OCI-LY7 (cell line): ENCODE measurements at regions not wholly inside any gene's neighbourhood (a gene's known extent, or its start where the extent isn't known, plus 50 kb on each side); places are given as distances from the start of the nearest gene placed in this dataset.
A peak's percentile ranks its signal among the peaks of the same experiment; 100 is the strongest.

Source experiments
- BruUV-seq: library from RNA; stranded (reverse); fragments of 400-500 nt; replicated peaks from 2 replicates; lab custom pipeline; 2021; lab: Mats Ljungman, UMichigan
- CTCF ChIA-PET: fragments of 300-600 bp; sonication (Branson Sonifier 250); formaldehyde crosslinking; loops from one replicate; lab custom pipeline; 2022; ENCODE audit warnings: antibody characterized with exemption; ENCODE audit not compliant: unreplicated experiment; lab: Charles Lee
- POLR2A ChIA-PET: fragments of 300-600 bp; sonication (Branson Sonifier 250); formaldehyde crosslinking; loops from one replicate; lab custom pipeline; 2022; ENCODE audit warnings: antibody characterized with exemption; lab: Charles Lee
- DNase-seq: peaks from one replicate; pipeline ENCODE4 v3.0.0-alpha.2; 2015; ENCODE audit warnings: low spot score
- H2AFZ ChIP-seq: fragments of 200-600 bp; sonication (generic), shearing (Covaris generic); 2 replicates; pipeline ENCODE4 v1.6.1; 2014; ENCODE audit warnings: mild to moderate bottlenecking, antibody characterized with exemption, low read length, moderate library complexity
- H3K27ac ChIP-seq: fragments of 200-600 bp; sonication (generic); 2 replicates; pipeline ENCODE4 v1.5.1; 2014; ENCODE audit warnings: mixed run types, low read depth, mild to moderate bottlenecking, moderate library complexity, low read length, inconsistent platforms; ENCODE audit not compliant: poor library complexity, severe bottlenecking
- H3K36me3 ChIP-seq: fragments of 200-600 bp; sonication (generic); 2 replicates; pipeline ENCODE4 v1.6.1; 2014; ENCODE audit warnings: mild to moderate bottlenecking, antibody characterized with exemption, low read length, moderate library complexity, mixed read lengths; ENCODE audit not compliant: insufficient read depth
- H3K4me1 ChIP-seq: fragments of 200-600 bp; sonication (generic); 2 replicates; pipeline ENCODE4 v1.5.1; 2014; ENCODE audit warnings: mild to moderate bottlenecking, low read length; ENCODE audit not compliant: insufficient read depth, poor library complexity, severe bottlenecking
- H3K4me2 ChIP-seq: fragments of 200-600 bp; sonication (generic); 2 replicates; pipeline ENCODE4 v1.6.1; 2014; ENCODE audit warnings: mild to moderate bottlenecking, low read length
- H3K4me3 ChIP-seq: fragments of 200-600 bp; sonication (generic); 2 replicates; pipeline ENCODE4 v1.5.1; 2014; ENCODE audit warnings: mild to moderate bottlenecking, low read depth, low read length; ENCODE audit not compliant: poor library complexity, severe bottlenecking
- H3K79me2 ChIP-seq: fragments of 200-600 bp; sonication (generic); 2 replicates; pipeline ENCODE4 v1.6.1; 2016; ENCODE audit warnings: low read depth, mild to moderate bottlenecking, low read length, moderate library complexity, mixed read lengths; ENCODE audit not compliant: insufficient read depth
- H3K9me2 ChIP-seq: fragments of 200-600 bp; sonication (generic); 2 replicates; pipeline ENCODE4 v1.6.1; 2016; ENCODE audit warnings: mild to moderate bottlenecking, low read length, mixed read lengths; ENCODE audit not compliant: insufficient read depth
- H3K9me3 ChIP-seq: fragments of 200-600 bp; sonication (generic); 2 replicates; pipeline ENCODE4 v1.6.1; 2014; ENCODE audit warnings: mild to moderate bottlenecking, mixed run types, low read length, mixed read lengths
- H4K20me1 ChIP-seq: fragments of 200-600 bp; sonication (generic); 2 replicates; pipeline ENCODE4 v1.6.1; 2014; ENCODE audit warnings: mild to moderate bottlenecking, antibody characterized with exemption, low read length, moderate library complexity, mixed read lengths; ENCODE audit not compliant: insufficient read depth
- CTCF ChIP-seq: fragments of 200-600 bp; sonication (generic); conservative IDR thresholded peaks from 2 replicates; pipeline ENCODE4 v1.5.1; 2014; ENCODE audit warnings: mild to moderate bottlenecking, antibody characterized with exemption, low read length, moderate library complexity, mixed read lengths
- EZH2phosphoT487 ChIP-seq: fragments of 200-600 bp; sonication (generic); IDR thresholded peaks from 2 replicates; pipeline ENCODE4 v1.6.1; 2018; ENCODE audit warnings: low read depth, borderline replicate concordance, mild to moderate bottlenecking, mixed run types, antibody characterized with exemption, low read length, moderate library complexity, mixed read lengths
- intact Hi-C: fragments of 100-400 bp; cut with micrococcal nuclease; formaldehyde crosslinking; loops from one replicate; pipeline ENCODE4 v1.10.0; 2022; ENCODE audit not compliant: unreplicated experiment

GRCh38 chr20:17860301-17861197, 108.0 kb downstream of the SNX5 start:
- Histone ChIP-seq H3K9me2 (no peaks in the 10 kb centered on the region), H3K27ac (no peak overlapping the region), H3K4me1 (peaks cover 49% of the 10 kb centered on the region), H3K9me3 (peaks cover 11% of the 10 kb centered on the region), H3K79me2 (no peaks in the 10 kb centered on the region), H3K4me3 (no peak overlapping the region), H3K36me3 (no peaks in the 10 kb centered on the region; the same call in 1 of the 2 replicates), H2AFZ (no peak overlapping the region), H4K20me1 (no peaks in the 10 kb centered on the region), H3K4me2 (no peak overlapping the region)
- CTCF ChIA-PET, result interaction anchor here (0.8 kb wide), 1 partner anchor 178 kb away, joined by 3 read pairs; no protein-coding TSS in a partner anchor
- no TSS peak for BruUV-seq
- no peak for DNase-seq
- intact Hi-C loops, result no loop called here
- TF ChIP-seq EZH2phosphoT487, result no peak
- POLR2A ChIA-PET, result interaction anchor here (1.0 kb wide), 1 partner anchor 13 kb away, joined by 3 read pairs; no protein-coding TSS in a partner anchor

- H3K79me2 ChIP-seq, result no peaks in the 10 kb centered on the region
- H2AFZ ChIP-seq, result no peak overlapping the region
- H3K4me3 ChIP-seq, result no peak overlapping the region
- H3K36me3 ChIP-seq, result no peaks in the 10 kb centered on the region; the same call in 1 of the 2 replicates
- H3K9me2 ChIP-seq, result no peaks in the 10 kb centered on the region
- H3K4me1 ChIP-seq, result peaks cover 55% of the 10 kb centered on the region
- H3K4me2 ChIP-seq, result peak overlapping the region; percentile 28
- CTCF ChIA-PET, result no interaction called here
- no peak for TF ChIP-seq EZH2phosphoT487
- TF ChIP-seq CTCF, result no peak
- POLR2A ChIA-PET, result no interaction called here
- no TSS peak for BruUV-seq
- H3K27ac ChIP-seq, result no peak overlapping the region
- H4K20me1 ChIP-seq, result no peaks in the 10 kb centered on the region
- DNase-seq, result no peak
- H3K9me3 ChIP-seq, result peaks cover 11% of the 10 kb centered on the region
- intact Hi-C loops, result loop anchor here (5.0 kb wide), 2 partner anchors 83 to 108 kb away; partner anchors contain the start of genes MGME1 and SNX5
Observed at GRCh38 chr20:17859616-17860232, 108.9 kb downstream of the SNX5 start.

GRCh38 chr20:17859002-17859615, 109.5 kb downstream of the SNX5 start:
- Histone ChIP-seq H3K4me1 (peaks cover 61% of the 10 kb centered on the region), H3K79me2 (no peaks in the 10 kb centered on the region), H3K9me3 (peaks cover 11% of the 10 kb centered on the region), H4K20me1 (no peaks in the 10 kb centered on the region), H3K9me2 (no peaks in the 10 kb centered on the region), H3K36me3 (no peaks in the 10 kb centered on the region; the same call in 1 of the 2 replicates), H3K27ac (no peak overlapping the region), H3K4me3 (no peak overlapping the region), H3K4me2 (peak overlapping the region; percentile 28), H2AFZ (no peak overlapping the region)
- TF ChIP-seq CTCF (no peak), EZH2phosphoT487 (no peak)
- DNase-seq, result peak; percentile 45
- ChIA-PET POLR2A (interaction anchor here (0.6 kb wide), 1 partner anchor 9 kb away, joined by 3 read pairs; no protein-coding TSS in a partner anchor), CTCF (no interaction called here)
- intact Hi-C loops, result loop anchor here (5.0 kb wide), 2 partner anchors 83 to 108 kb away; partner anchors contain the start of genes MGME1 and SNX5
- BruUV-seq, result no TSS peak
